Ovary (tissue), 3 donors: ENCODE measurements at regions not wholly inside any gene's neighbourhood (a gene's known extent, or its start where the extent isn't known, plus 50 kb on each side); places are given as distances from the start of the nearest gene placed in this dataset.

Source experiments
- EP300 ChIP-seq: sonication (generic); formaldehyde crosslinking; IDR thresholded peaks from one replicate; pipeline ENCODE4 v1.6.1; 2017; ENCODE audit warnings: antibody characterized with exemption
- POLR2A ChIP-seq: fragments of 450-650 bp; IDR thresholded peaks from one replicate; pipeline ENCODE4 v1.6.1; 2017; ENCODE audit warnings: antibody characterized with exemption, mild to moderate bottlenecking, moderate library complexity
- TF ChIP-seq, protein P1 (sequence below), 3 donors: fragments of 450-650 bp in 2 of 3; fragments of 200-600 bp in 1 of 3; IDR thresholded peaks; one replicate each; pipeline versions ENCODE4 v1.5.1 to v1.8.0; 2016 to 2022; ENCODE audit warnings: antibody characterized with exemption in 3 of 3, mild to moderate bottlenecking in 1 of 3
- donor health status: DM: no; HTN: no; CAD: no.

DNA sequence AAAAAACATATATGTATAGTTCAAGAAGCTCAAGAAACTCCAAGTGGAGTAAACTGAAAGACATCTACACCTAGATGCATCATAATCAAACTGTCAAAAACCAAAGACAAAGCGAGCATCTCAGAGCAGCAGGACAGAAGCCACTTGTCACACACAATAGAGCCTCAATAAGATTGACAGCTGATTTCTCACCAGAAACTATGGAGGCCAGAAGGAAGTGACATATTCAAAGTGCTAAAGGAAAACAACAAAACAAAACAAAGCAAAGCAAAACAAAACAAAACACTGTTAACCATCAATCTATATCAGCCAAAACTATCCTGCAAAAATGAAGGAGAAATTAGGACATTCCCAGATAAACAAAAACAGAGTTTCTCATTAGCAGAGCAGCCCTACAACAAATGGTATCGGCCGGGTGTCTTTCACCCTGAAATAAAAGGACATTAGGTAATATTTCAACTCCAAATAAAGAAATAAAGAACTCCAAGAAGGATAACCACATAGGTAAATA, 65.8 kb upstream of the SEPTIN5 start:
- TF ChIP-seq, protein P1, sequence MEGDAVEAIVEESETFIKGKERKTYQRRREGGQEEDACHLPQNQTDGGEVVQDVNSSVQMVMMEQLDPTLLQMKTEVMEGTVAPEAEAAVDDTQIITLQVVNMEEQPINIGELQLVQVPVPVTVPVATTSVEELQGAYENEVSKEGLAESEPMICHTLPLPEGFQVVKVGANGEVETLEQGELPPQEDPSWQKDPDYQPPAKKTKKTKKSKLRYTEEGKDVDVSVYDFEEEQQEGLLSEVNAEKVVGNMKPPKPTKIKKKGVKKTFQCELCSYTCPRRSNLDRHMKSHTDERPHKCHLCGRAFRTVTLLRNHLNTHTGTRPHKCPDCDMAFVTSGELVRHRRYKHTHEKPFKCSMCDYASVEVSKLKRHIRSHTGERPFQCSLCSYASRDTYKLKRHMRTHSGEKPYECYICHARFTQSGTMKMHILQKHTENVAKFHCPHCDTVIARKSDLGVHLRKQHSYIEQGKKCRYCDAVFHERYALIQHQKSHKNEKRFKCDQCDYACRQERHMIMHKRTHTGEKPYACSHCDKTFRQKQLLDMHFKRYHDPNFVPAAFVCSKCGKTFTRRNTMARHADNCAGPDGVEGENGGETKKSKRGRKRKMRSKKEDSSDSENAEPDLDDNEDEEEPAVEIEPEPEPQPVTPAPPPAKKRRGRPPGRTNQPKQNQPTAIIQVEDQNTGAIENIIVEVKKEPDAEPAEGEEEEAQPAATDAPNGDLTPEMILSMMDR (IDR thresholded peaks at IDR 0.05): no peak
- TF ChIP-seq POLR2A: no peak
- TF ChIP-seq EP300: no peak
